HFFc6 (cell line): ENCODE measurements at regions not wholly inside any gene's neighbourhood (a gene's known extent, or its start where the extent isn't known, plus 50 kb on each side); places are given as distances from the start of the nearest gene placed in this dataset.
"Not testable (repeated sequence)": the region's sequence is repeated elsewhere in the genome, so short reads cannot be mapped to it uniquely, and the experiment has no call there.

Experiments used
- DNase-seq: peaks from one replicate; pipeline ENCODE4 v3.0.0-alpha.2; 2018
- H3K27ac Mint-ChIP-seq: 2 replicates; pipeline ENCODE4 v1.8.0; 2020; ENCODE audit warnings: mild to moderate bottlenecking, mixed read lengths
- H3K27me3 Mint-ChIP-seq: 2 replicates; pipeline ENCODE4 v1.8.0; 2021; ENCODE audit warnings: mild to moderate bottlenecking, moderate library complexity, mixed read lengths; ENCODE audit not compliant: insufficient read depth
- H3K36me3 Mint-ChIP-seq: 2 replicates; pipeline ENCODE4 v1.8.0; 2021; ENCODE audit warnings: low read depth, mixed read lengths
- H3K4me1 Mint-ChIP-seq: 2 replicates; pipeline ENCODE4 v1.8.0; 2020; ENCODE audit warnings: low read depth, mixed read lengths
- H3K4me3 Mint-ChIP-seq: 2 replicates; pipeline ENCODE4 v1.8.0; 2020; ENCODE audit warnings: mild to moderate bottlenecking, moderate library complexity, mixed read lengths
- H3K9me3 Mint-ChIP-seq: 2 replicates; pipeline ENCODE4 v1.8.0; 2020; ENCODE audit warnings: mild to moderate bottlenecking, mixed read lengths
- CTCF ChIP-seq: fragments of 200-600 bp; sonication (generic); IDR thresholded peaks from 2 replicates; pipeline ENCODE4 v1.5.0; 2021; ENCODE audit warnings: antibody characterized with exemption, mild to moderate bottlenecking

DNA sequence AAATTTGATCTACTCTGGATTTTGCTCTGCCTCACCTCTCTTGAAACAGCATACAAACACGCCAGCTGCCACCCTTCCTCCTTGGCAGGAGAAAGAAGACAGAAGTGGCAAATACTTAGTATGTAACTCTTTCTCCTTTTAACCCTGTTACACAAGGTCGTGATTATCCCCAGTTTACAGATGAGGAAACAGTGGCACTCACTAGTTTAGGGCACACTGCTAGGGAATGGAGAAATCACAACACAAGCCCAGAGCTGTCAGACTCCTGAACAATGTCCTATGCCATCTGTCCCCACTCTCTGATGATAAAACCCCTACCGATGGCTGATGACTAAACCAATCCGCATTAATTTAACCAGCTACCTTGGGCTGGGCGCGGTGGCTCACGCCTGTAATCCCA is 79.7 kb downstream of the FGD2 start:
- Mint-ChIP-seq H3K36me3 (no peaks in the 10 kb centered on the region), H3K4me1 (peaks cover 10% of the 10 kb centered on the region), H3K27me3 (no peaks in the 10 kb centered on the region; the same call in none of the 2 replicates), H3K4me3 (no peak overlapping the region), H3K27ac (no peak overlapping the region), H3K9me3 (no peaks in the 10 kb centered on the region)
- no peak for DNase-seq
- no peak for TF ChIP-seq CTCF

DNA sequence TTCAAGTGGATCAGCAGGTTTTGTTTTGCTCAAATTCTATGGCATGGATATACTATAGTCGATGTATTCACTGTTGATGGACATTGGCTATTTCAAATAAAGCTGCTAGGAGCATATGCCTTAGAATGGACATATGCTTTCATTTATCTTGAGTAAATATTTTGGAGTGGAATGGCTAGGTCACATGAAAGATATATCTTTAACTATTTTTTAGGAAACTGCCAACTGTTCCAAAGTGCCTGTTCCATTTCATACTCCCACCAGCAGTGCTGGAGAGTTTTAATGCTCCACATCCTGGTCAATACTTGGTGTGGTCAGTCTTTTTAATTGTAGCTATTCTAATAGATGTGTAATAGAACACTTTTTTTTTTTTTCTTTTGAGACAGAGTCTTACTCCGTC is 81.1 kb upstream of the PIM1 start:
- no peaks in the 10 kb centered on the region for H3K9me3 Mint-ChIP-seq
- DNase-seq = no peak
- no peak for TF ChIP-seq CTCF
- no peaks in the 10 kb centered on the region; the same call in none of the 2 replicates for H3K27me3 Mint-ChIP-seq
- H3K4me1 Mint-ChIP-seq = no peaks in the 10 kb centered on the region
- no peaks in the 10 kb centered on the region for H3K36me3 Mint-ChIP-seq
- no peak overlapping the region for H3K27ac Mint-ChIP-seq
- no peak overlapping the region for H3K4me3 Mint-ChIP-seq

DNA sequence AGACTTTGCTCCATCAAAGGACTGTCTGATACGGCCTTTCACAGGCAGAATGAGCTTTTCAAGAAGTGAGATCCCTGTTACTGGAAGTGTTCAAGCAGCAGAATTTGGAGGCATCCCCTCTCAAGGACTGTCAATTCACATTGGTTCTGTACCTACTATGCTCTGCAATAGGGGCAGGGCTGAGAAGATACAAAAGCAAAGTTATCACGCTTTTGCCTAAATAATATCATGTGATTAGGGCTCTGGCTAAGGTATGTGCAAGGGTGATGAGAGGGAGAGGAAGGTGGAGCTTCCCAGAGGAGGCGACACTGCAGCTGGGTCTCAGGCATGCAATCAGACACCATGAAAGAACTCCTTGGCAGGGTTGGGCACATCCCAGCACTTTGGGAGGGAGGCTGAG is 80.2 kb upstream of the PIM1 start:
- TF ChIP-seq CTCF = no peak
- no peaks in the 10 kb centered on the region for H3K36me3 Mint-ChIP-seq
- H3K4me1 Mint-ChIP-seq = no peaks in the 10 kb centered on the region
- no peaks in the 10 kb centered on the region for H3K9me3 Mint-ChIP-seq
- no peak overlapping the region for H3K27ac Mint-ChIP-seq
- DNase-seq = no peak
- H3K4me3 Mint-ChIP-seq = no peak overlapping the region
- no peaks in the 10 kb centered on the region; the same call in none of the 2 replicates for H3K27me3 Mint-ChIP-seq

DNA sequence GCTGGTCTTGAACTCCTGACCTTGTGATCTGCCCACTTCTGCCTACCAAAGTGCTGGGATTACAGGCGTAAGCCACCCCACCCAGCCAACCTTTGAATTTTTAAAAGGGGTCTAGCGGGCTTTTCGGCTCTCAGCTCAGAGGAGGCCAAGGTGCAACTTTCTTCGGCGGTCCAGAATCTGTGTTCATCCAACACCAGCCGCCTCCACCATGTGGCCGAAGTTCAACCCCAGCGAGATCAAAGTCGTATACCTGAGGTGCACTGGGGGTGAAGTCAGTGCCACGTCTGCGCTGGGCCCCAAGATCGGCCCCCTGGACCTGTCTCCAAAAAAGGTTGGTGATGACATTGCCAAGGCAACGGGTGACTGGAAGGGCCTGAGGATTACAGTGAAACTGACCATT is 78.8 kb upstream of the PIM1 start:
- H3K27ac Mint-ChIP-seq, DNase-seq, H3K4me3 Mint-ChIP-seq, H3K36me3 Mint-ChIP-seq, H3K27me3 Mint-ChIP-seq, H3K4me1 Mint-ChIP-seq, H3K9me3 Mint-ChIP-seq: not testable (repeated sequence)

- not testable (repeated sequence) for DNase-seq
Observed at GRCh38 chr6:37091586-37091985, 78.4 kb upstream of the PIM1 start.

GRCh38 chr6:37092923-37093727 is 76.8 kb upstream of the PIM1 start:
- no peak for TF ChIP-seq CTCF
- no peak for DNase-seq
- H3K9me3 Mint-ChIP-seq = no peaks in the 10 kb centered on the region
- H3K36me3 Mint-ChIP-seq = no peaks in the 10 kb centered on the region
- H3K27me3 Mint-ChIP-seq = peaks cover 2% of the 10 kb centered on the region
- H3K4me1 Mint-ChIP-seq = no peaks in the 10 kb centered on the region
- H3K27ac Mint-ChIP-seq = no peak overlapping the region
- H3K4me3 Mint-ChIP-seq = no peak overlapping the region

More at GRCh38 chr6:37091586-37091985, 78.4 kb upstream of the PIM1 start:
- not testable (repeated sequence) for H3K9me3 Mint-ChIP-seq, H3K36me3 Mint-ChIP-seq, H3K4me1 Mint-ChIP-seq, H3K27me3 Mint-ChIP-seq, H3K4me3 Mint-ChIP-seq, H3K27ac Mint-ChIP-seq
